Lower leg skin (tissue), 4 donors: ENCODE measurements at regions not wholly inside any gene's neighbourhood (a gene's known extent, or its start where the extent isn't known, plus 50 kb on each side); places are given as distances from the start of the nearest gene placed in this dataset.

Source experiments
- DNase-seq, 2 donors: peaks; one replicate each; pipeline ENCODE4 v3.0.0-alpha.2; 2019; ENCODE audit warnings: low spot score in 2 of 2
- H3K4me3 ChIP-seq: fragments of 200-600 bp; sonication (generic); 2 replicates; pipeline ENCODE4 v1.5.1; 2017; ENCODE audit warnings: mild to moderate bottlenecking, low read depth; ENCODE audit not compliant: poor library complexity, severe bottlenecking
- POLR2A ChIP-seq, 2 donors: fragments of 450-650 bp; IDR thresholded peaks; one replicate each; pipeline ENCODE4 v1.6.1; 2016 to 2017; ENCODE audit warnings: antibody characterized with exemption in 2 of 2, mild to moderate bottlenecking in 1 of 2, moderate library complexity in 1 of 2
- WGBS, 2 donors: methylation state at CpG; one replicate each; pipeline ENCODE4 v1.1.5; 2018; 5-methylcytosine and 5-hydroxymethylcytosine counted together
- intact Hi-C: fragments of 100-400 bp; cut with DNase I; formaldehyde crosslinking; loops from one replicate; pipeline ENCODE4 v1.15.0; 2023; ENCODE audit warnings: low total_unique reads
- TF ChIP-seq, protein P1 (sequence below), 3 donors: fragments of 450-650 bp; IDR thresholded peaks; one replicate each; pipeline ENCODE4 v1.5.1; 2016; ENCODE audit warnings: antibody characterized with exemption in 3 of 3, mild to moderate bottlenecking in 3 of 3, moderate library complexity in 2 of 3

DNA sequence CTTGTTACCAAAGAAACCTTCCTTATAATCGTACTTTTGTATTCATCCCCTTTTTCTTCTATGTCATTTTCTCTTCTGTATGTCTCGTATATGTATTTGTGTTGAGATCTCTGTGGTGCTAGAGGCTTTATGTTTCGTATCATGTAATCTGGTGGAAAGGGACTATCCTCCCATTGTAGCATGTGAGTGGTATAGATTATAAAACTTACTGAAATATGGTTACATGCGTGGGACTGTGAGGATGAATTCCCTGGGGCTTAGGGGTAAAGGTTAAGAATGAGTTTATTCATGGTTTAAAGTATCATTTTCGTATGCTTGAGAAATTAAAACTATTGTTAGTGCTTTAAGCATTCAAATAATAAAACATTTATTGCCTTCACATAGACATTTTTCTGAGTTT, 141.9 kb downstream of the ANKRD7 start:
- intact Hi-C loops: no loop called here
- no peak for DNase-seq
- TF ChIP-seq, protein P1, sequence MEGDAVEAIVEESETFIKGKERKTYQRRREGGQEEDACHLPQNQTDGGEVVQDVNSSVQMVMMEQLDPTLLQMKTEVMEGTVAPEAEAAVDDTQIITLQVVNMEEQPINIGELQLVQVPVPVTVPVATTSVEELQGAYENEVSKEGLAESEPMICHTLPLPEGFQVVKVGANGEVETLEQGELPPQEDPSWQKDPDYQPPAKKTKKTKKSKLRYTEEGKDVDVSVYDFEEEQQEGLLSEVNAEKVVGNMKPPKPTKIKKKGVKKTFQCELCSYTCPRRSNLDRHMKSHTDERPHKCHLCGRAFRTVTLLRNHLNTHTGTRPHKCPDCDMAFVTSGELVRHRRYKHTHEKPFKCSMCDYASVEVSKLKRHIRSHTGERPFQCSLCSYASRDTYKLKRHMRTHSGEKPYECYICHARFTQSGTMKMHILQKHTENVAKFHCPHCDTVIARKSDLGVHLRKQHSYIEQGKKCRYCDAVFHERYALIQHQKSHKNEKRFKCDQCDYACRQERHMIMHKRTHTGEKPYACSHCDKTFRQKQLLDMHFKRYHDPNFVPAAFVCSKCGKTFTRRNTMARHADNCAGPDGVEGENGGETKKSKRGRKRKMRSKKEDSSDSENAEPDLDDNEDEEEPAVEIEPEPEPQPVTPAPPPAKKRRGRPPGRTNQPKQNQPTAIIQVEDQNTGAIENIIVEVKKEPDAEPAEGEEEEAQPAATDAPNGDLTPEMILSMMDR (IDR thresholded peaks at IDR 0.05): no peak
- TF ChIP-seq POLR2A (IDR thresholded peaks at IDR 0.05): no peak
- 58 to 59% methylated on average over 5 of the region's 5 CpGs for WGBS, 2 donors
- no peak overlapping the region for H3K4me3 ChIP-seq

DNA sequence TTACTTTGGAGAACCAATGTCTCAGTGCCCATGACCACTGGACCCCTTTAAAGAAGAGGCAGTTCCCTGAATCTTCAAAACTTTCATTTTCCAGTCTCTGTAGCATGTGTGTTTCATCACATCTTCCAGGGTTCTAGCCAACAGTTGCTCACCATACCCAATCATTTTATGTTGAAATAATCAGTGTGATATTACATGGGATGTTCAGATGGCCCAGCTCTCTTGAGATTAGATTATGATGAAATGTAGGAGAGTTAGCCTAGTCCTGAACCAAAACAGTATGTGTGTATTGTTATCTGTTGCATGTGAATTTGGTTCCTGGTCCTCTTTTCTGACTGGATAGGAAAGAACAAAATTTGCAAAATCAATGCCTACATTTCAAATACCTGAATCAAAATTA, 144.5 kb downstream of the ANKRD7 start:
- intact Hi-C loops: no loop called here
- no peak for TF ChIP-seq POLR2A (IDR thresholded peaks at IDR 0.05)
- TF ChIP-seq, protein P1 (IDR thresholded peaks at IDR 0.05): no peak
- DNase-seq: no peak
- H3K4me3 ChIP-seq: no peak overlapping the region

DNA sequence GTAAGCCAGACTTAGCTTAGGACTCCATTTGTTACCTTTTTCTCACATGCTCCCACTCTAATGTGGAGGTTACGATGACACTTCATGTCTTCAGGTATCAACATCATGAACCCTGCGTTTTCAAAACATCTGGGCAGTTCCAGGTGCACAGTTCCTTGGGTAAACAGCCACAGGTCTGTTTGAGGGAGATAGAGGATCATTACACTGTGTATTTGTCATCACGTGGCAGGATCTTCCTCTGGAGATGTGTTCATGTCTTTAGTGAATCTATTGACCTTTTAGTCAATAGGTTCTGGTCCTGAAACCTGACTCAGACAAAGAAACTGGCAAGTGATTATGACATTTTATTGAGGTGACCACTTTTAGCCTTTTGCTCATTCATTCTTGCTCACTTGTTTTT, 145.5 kb downstream of the ANKRD7 start:
- TF ChIP-seq POLR2A (IDR thresholded peaks at IDR 0.05): no peak
- intact Hi-C loops: no loop called here
- no peak for DNase-seq
- WGBS, 2 donors: 78 to 89% methylated on average over 3 of the region's 3 CpGs
- H3K4me3 ChIP-seq: no peak overlapping the region

DNA sequence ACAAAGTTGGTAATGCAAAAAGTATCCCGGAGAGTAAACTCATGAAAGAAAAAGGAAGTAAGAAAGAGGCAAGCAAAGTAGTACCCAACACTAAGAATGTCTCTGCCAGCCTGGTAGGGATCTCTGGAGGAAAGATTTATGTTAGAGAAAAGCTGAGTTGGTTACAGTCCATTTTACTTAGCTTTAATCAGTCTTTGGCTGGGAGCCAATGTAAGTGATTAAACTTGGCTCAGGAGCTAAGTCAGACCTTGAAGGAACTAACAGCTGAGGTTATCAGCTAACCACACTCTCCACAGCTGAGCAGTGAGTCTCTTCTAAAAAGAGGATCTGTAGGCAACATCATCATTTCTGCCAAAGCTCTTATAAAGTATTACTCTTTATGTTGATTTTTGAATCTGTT, 148.0 kb downstream of the ANKRD7 start:
- DNase-seq: no peak
- TF ChIP-seq, protein P1 (IDR thresholded peaks at IDR 0.05): no peak
- 39 to 46% methylated on average over 1 of the region's 1 CpG for WGBS, 2 donors
- H3K4me3 ChIP-seq: no peak overlapping the region
- intact Hi-C loops: no loop called here

DNA sequence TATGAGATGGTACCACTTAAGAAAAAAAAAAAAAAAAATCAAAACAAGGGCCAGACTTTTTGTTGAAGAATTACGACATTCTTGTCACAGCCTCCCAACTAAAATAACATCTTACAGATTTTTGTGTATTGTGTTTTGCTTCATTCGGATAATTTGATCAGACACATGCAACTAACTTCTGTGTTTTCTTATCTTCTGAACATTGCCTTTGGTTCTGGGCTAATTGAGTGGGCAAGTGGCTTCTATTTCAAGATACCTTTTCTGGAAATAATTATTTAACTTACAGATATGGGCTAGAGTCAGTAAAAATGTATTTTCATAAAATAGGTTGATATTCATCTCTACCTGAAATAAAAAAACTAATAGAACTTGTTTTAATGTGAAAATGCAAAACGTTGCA, 165.1 kb downstream of the ANKRD7 start:
- DNase-seq: no peak
- WGBS, 2 donors: 70 to 72% methylated on average over 3 of the region's 3 CpGs
- H3K4me3 ChIP-seq: no peak overlapping the region
- intact Hi-C loops: no loop called here
- TF ChIP-seq POLR2A (IDR thresholded peaks at IDR 0.05): no peak
- TF ChIP-seq, protein P1 (IDR thresholded peaks at IDR 0.05): no peak

DNA sequence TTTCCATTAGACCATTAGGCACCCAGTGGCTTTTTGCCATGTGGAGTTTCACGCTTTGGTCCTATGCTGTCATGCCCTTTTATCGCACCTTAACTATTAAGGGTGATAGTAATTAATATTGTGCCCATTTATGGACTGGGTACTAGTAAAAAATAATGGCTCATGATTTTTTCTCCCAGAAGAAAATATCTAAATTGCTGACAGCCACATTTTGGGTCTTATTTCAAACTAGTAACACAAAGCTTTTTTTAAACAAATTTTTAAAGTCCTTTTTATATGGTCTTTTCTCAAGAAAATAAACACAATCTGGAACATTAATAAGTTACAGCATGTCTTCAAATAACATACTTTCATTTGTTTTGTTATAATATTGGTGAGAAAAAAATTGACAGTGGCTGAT, 179.7 kb downstream of the ANKRD7 start:
- intact Hi-C loops: no loop called here
- H3K4me3 ChIP-seq: no peak overlapping the region
- WGBS, 2 donors: 95 to 99% methylated on average over 2 of the region's 2 CpGs
- no peak for DNase-seq
- no peak for TF ChIP-seq POLR2A (IDR thresholded peaks at IDR 0.05)
- TF ChIP-seq, protein P1 (IDR thresholded peaks at IDR 0.05): no peak
